Smooth muscle cell (in vitro differentiated cells): ENCODE measurements at regions not wholly inside any gene's neighbourhood (a gene's known extent, or its start where the extent isn't known, plus 50 kb on each side); places are given as distances from the start of the nearest gene placed in this dataset.
A peak's percentile ranks its signal among the peaks of the same experiment; 100 is the strongest.

Experiments used
- DNase-seq: peaks from one replicate; lab custom pipeline; 2025; ENCODE audit not compliant: unreplicated experiment; lab: John Stamatoyannopoulos, UW
- H2AFZ ChIP-seq: fragments of 200-600 bp; sonication (generic); 2 replicates; pipeline ENCODE4 v1.6.0; 2016; ENCODE audit warnings: antibody characterized with exemption, low read depth, mild to moderate bottlenecking
- H3F3A ChIP-seq: fragments of 200-600 bp; sonication (generic); 2 replicates; pipeline ENCODE4 v1.6.0; 2017; ENCODE audit warnings: antibody characterized with exemption, low read depth
- H3K27ac ChIP-seq: fragments of 200-600 bp; sonication (generic); 2 replicates; pipeline ENCODE4 v1.5.1; 2016; ENCODE audit warnings: low read depth, mild to moderate bottlenecking
- H3K27me3 ChIP-seq: fragments of 200-600 bp; sonication (generic); 2 replicates; pipeline ENCODE4 v1.6.1; 2016; ENCODE audit warnings: low read depth, mild to moderate bottlenecking
- H3K36me3 ChIP-seq: fragments of 200-600 bp; sonication (generic); 2 replicates; pipeline ENCODE4 v1.5.1; 2016; ENCODE audit warnings: low read depth
- H3K4me1 ChIP-seq: fragments of 200-600 bp; sonication (generic); 2 replicates; pipeline ENCODE4 v1.5.1; 2016; ENCODE audit warnings: low read depth
- H3K4me2 ChIP-seq: fragments of 200-600 bp; sonication (generic); 2 replicates; pipeline ENCODE4 v1.6.0; 2016; ENCODE audit warnings: mild to moderate bottlenecking
- H3K4me3 ChIP-seq: fragments of 200-600 bp; sonication (generic); 2 replicates; pipeline ENCODE4 v1.5.1; 2016; ENCODE audit warnings: mild to moderate bottlenecking
- H3K79me2 ChIP-seq: fragments of 200-600 bp; sonication (generic); 2 replicates; pipeline ENCODE4 v1.6.0; 2016; ENCODE audit warnings: low read depth, mild to moderate bottlenecking
- H3K9ac ChIP-seq: fragments of 200-600 bp; sonication (generic); 2 replicates; pipeline ENCODE4 v1.6.0; 2016; ENCODE audit warnings: low read depth
- H3K9me3 ChIP-seq: fragments of 200-600 bp; sonication (generic); replicated peaks from 2 replicates; pipeline ENCODE4 v1.5.1; 2016; ENCODE audit warnings: low read depth
- H4K20me1 ChIP-seq: fragments of 200-600 bp; sonication (generic); 2 replicates; pipeline ENCODE4 v1.6.0; 2016; ENCODE audit warnings: low read depth
- WGBS: methylation state at CpG from one replicate; pipeline ENCODE4 v1.1.7; 2016; ENCODE audit warnings: low lambda C conversion rate; 5-methylcytosine and 5-hydroxymethylcytosine counted together
- TF ChIP-seq, protein P1 (sequence below): fragments of 200-600 bp; sonication (generic); IDR thresholded peaks from 2 replicates; pipeline ENCODE4 v1.5.1; 2017; ENCODE audit warnings: borderline replicate concordance, mild to moderate bottlenecking, antibody characterized with exemption; ENCODE audit not compliant: insufficient read depth, poor library complexity, severe bottlenecking

- H3K79me2 ChIP-seq, result no peaks in the 10 kb centered on the region
- peak overlapping the region; percentile 3 for H3K9ac ChIP-seq
- no peak overlapping the region for H3K4me3 ChIP-seq
- WGBS, result 74% methylated on average over 11 of the region's 11 CpGs
- peak overlapping the region; percentile 58 for H3K4me2 ChIP-seq
- no peaks in the 10 kb centered on the region for H3K36me3 ChIP-seq
- no peaks in the 10 kb centered on the region for H3K9me3 ChIP-seq
- no peak for DNase-seq
- H2AFZ ChIP-seq, result peak overlapping the region; percentile 82
- TF ChIP-seq, protein P1, sequence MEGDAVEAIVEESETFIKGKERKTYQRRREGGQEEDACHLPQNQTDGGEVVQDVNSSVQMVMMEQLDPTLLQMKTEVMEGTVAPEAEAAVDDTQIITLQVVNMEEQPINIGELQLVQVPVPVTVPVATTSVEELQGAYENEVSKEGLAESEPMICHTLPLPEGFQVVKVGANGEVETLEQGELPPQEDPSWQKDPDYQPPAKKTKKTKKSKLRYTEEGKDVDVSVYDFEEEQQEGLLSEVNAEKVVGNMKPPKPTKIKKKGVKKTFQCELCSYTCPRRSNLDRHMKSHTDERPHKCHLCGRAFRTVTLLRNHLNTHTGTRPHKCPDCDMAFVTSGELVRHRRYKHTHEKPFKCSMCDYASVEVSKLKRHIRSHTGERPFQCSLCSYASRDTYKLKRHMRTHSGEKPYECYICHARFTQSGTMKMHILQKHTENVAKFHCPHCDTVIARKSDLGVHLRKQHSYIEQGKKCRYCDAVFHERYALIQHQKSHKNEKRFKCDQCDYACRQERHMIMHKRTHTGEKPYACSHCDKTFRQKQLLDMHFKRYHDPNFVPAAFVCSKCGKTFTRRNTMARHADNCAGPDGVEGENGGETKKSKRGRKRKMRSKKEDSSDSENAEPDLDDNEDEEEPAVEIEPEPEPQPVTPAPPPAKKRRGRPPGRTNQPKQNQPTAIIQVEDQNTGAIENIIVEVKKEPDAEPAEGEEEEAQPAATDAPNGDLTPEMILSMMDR, result no peak
- no peaks in the 10 kb centered on the region for H4K20me1 ChIP-seq
- no peaks in the 10 kb centered on the region for H3K27me3 ChIP-seq
- H3K4me1 ChIP-seq, result peaks cover 12% of the 10 kb centered on the region
- peaks cover 13% of the 10 kb centered on the region for H3F3A ChIP-seq
- H3K27ac ChIP-seq, result peak overlapping the region; percentile 78
Measured at GRCh38 chr14:61615743-61616523, 79.4 kb upstream of the HIF1A start.

- Histone ChIP-seq H3F3A (peaks cover 8% of the 10 kb centered on the region), H3K27me3 (no peaks in the 10 kb centered on the region), H3K36me3 (no peaks in the 10 kb centered on the region), H2AFZ (peak overlapping the region; percentile 82), H4K20me1 (no peaks in the 10 kb centered on the region), H3K4me3 (no peak overlapping the region), H3K9ac (peak overlapping the region; percentile 3), H3K4me2 (peak overlapping the region; percentile 58), H3K79me2 (no peaks in the 10 kb centered on the region), H3K9me3 (no peaks in the 10 kb centered on the region), H3K4me1 (peaks cover 11% of the 10 kb centered on the region), H3K27ac (peak overlapping the region; percentile 78)
- DNase-seq, result no peak
- WGBS, result 28% methylated on average over 4 of the region's 4 CpGs
- TF ChIP-seq, protein P1, result no peak
Measured at GRCh38 chr14:61616524-61617185, 78.7 kb upstream of the HIF1A start.

DNA sequence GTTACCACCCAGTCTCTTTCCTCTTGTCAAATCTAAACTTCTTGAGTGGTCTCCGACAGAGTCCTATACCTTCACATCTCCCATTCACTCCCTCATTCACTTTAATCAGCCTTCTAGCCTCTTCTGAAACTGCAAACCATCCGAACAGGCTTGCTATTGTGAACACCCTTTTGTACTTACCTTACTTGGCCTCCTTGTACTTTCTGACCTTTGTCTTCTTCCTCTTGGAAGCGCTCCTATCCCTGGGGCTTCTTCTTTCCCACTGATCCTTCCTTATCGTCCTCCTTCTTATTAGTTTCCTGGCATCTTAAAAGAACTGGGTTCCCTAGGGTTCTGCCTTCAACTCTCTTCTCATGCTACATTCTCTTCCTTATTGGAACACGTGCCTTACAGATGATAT is 76.9 kb upstream of the HIF1A start:
- Histone ChIP-seq H3K36me3 (no peaks in the 10 kb centered on the region), H3K4me1 (peaks cover 11% of the 10 kb centered on the region), H3K27ac (no peak overlapping the region)

More for the DNA sequence above, 76.9 kb upstream of the HIF1A start:
- Histone ChIP-seq H3K4me2 (no peak overlapping the region), H3K27me3 (no peaks in the 10 kb centered on the region), H3K9me3 (no peaks in the 10 kb centered on the region), H4K20me1 (no peaks in the 10 kb centered on the region), H2AFZ (no peak overlapping the region), H3K4me3 (no peak overlapping the region), H3F3A (peaks cover 8% of the 10 kb centered on the region), H3K9ac (no peak overlapping the region), H3K79me2 (no peaks in the 10 kb centered on the region)
- TF ChIP-seq, protein P1, result no peak
- no peak for DNase-seq
- 94% methylated on average over 5 of the region's 5 CpGs for WGBS
